Calu3 (cell line): ENCODE measurements at regions not wholly inside any gene's neighbourhood (a gene's known extent, or its start where the extent isn't known, plus 50 kb on each side); places are given as distances from the start of the nearest gene placed in this dataset.

Experiments
- BruUV-seq: library from RNA; stranded (reverse); fragments of 400-500 nt; replicated peaks from 2 replicates; lab custom pipeline; 2021; lab: Mats Ljungman, UMichigan
- CTCF ChIA-PET: fragments of 300-600 bp; sonication (Branson Sonifier 250); formaldehyde crosslinking; loops from one replicate; lab custom pipeline; 2022; ENCODE audit warnings: antibody characterized with exemption; lab: Charles Lee
- DNase-seq: peaks from one replicate; pipeline ENCODE4 v3.0.0; 2022
- H3K27ac Mint-ChIP-seq: one replicate; pipeline ENCODE4 v1.8.0; 2022; ENCODE audit warnings: mixed read lengths; ENCODE audit not compliant: unreplicated experiment
- H3K27me3 Mint-ChIP-seq: one replicate; pipeline ENCODE4 v1.8.0; 2022; ENCODE audit warnings: mixed read lengths; ENCODE audit not compliant: unreplicated experiment
- H3K36me3 Mint-ChIP-seq: one replicate; pipeline ENCODE4 v1.8.0; 2022; ENCODE audit warnings: mild to moderate bottlenecking, moderate library complexity, mixed read lengths; ENCODE audit not compliant: insufficient read depth, unreplicated experiment
- H3K4me1 Mint-ChIP-seq: one replicate; pipeline ENCODE4 v1.8.0; 2022; ENCODE audit warnings: mild to moderate bottlenecking, low read depth, mixed read lengths; ENCODE audit not compliant: unreplicated experiment
- H3K4me3 Mint-ChIP-seq: one replicate; pipeline ENCODE4 v1.8.0; 2022; ENCODE audit warnings: mild to moderate bottlenecking, low read depth, moderate library complexity, mixed read lengths; ENCODE audit not compliant: unreplicated experiment
- H3K9me3 Mint-ChIP-seq: one replicate; pipeline ENCODE4 v1.8.0; 2022; ENCODE audit warnings: low read depth, mixed read lengths; ENCODE audit not compliant: unreplicated experiment
- intact Hi-C: fragments of 100-400 bp; cut with micrococcal nuclease; formaldehyde crosslinking; loops from one replicate; pipeline ENCODE4 v1.10.0; 2022; ENCODE audit not compliant: unreplicated experiment
- TF ChIP-seq, protein P1 (sequence below): fragments of 200-600 bp; IDR thresholded peaks from one replicate; pipeline ENCODE4 v1.8.0; 2022; ENCODE audit warnings: antibody characterized with exemption; ENCODE audit not compliant: unreplicated experiment

DNA sequence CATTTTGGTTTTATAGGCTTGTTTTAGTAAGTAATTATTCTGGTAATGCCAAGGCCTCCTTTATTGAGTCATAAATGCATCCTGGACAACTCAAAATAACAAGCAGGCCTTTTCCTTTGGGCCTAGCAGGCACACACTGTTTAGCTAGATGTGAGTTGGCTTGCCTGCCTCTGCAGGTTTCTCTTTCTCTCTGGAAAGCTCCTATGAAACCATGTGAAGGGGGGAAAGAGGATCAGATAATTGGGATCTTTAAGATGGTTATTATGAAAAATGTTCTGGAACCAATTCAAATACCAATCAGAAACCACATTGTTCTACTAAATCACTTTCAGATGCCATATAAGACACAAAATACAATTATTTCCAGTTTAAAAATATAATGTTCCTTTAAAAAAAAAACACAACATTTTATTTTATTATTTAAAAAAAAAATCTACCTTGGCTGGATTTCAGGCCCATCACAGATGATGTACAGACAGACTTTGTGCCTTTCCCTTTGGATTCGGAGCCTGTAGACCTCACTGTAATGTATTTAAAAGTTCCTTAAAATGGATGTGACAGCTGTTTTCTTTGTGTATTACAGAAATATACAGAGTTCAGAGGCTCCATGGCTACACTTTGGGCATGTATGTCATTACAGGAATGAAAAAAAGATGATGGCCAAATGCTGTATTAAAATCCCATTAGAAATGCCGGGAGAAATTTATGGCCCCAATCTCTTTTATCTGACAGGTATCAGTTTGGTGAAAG lies 80.2 kb downstream of the NTMT2 start:
- Mint-ChIP-seq H3K36me3 (no peaks in the 10 kb centered on the region), H3K4me3 (no peak overlapping the region), H3K9me3 (no peaks in the 10 kb centered on the region), H3K27ac (no peak overlapping the region), H3K4me1 (no peaks in the 10 kb centered on the region), H3K27me3 (no peaks in the 10 kb centered on the region)
- no TSS peak for BruUV-seq
- TF ChIP-seq, protein P1, sequence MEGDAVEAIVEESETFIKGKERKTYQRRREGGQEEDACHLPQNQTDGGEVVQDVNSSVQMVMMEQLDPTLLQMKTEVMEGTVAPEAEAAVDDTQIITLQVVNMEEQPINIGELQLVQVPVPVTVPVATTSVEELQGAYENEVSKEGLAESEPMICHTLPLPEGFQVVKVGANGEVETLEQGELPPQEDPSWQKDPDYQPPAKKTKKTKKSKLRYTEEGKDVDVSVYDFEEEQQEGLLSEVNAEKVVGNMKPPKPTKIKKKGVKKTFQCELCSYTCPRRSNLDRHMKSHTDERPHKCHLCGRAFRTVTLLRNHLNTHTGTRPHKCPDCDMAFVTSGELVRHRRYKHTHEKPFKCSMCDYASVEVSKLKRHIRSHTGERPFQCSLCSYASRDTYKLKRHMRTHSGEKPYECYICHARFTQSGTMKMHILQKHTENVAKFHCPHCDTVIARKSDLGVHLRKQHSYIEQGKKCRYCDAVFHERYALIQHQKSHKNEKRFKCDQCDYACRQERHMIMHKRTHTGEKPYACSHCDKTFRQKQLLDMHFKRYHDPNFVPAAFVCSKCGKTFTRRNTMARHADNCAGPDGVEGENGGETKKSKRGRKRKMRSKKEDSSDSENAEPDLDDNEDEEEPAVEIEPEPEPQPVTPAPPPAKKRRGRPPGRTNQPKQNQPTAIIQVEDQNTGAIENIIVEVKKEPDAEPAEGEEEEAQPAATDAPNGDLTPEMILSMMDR, result no peak
- DNase-seq, result no peak
- intact Hi-C loops, result loop anchor here (5.0 kb wide), 1 partner anchor 129 kb away; no protein-coding TSS in a partner anchor
- CTCF ChIA-PET, result no interaction called here

DNA sequence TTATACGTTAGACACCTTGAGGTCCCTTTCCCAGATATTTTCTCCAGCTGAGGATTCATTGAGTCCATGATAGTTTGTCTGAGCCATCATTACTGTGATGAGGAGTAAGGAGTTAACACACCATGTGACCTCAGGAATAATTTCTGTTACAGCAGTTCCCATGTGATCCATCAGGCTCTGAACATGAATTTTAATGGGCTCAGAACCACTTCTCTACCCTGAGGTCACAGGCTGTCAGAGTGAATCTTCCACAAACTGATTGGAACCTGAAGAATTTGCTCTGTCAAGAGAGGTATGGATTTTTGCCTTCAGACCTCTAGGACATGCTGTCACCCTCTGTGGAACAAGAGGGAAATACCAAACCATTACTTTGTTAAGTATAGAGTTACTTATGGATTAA lies 81.0 kb downstream of the NTMT2 start:
- no peaks in the 10 kb centered on the region for H3K9me3 Mint-ChIP-seq
- no peaks in the 10 kb centered on the region for H3K36me3 Mint-ChIP-seq
- TF ChIP-seq, protein P1, result no peak
- H3K27ac Mint-ChIP-seq, result no peak overlapping the region
- BruUV-seq, result no TSS peak
- no peak for DNase-seq
- intact Hi-C loops, result loop anchor here (5.0 kb wide), 1 partner anchor 129 kb away; no protein-coding TSS in a partner anchor
- H3K27me3 Mint-ChIP-seq, result no peaks in the 10 kb centered on the region
- no peak overlapping the region for H3K4me3 Mint-ChIP-seq
- CTCF ChIA-PET, result no interaction called here
- H3K4me1 Mint-ChIP-seq, result no peaks in the 10 kb centered on the region

DNA sequence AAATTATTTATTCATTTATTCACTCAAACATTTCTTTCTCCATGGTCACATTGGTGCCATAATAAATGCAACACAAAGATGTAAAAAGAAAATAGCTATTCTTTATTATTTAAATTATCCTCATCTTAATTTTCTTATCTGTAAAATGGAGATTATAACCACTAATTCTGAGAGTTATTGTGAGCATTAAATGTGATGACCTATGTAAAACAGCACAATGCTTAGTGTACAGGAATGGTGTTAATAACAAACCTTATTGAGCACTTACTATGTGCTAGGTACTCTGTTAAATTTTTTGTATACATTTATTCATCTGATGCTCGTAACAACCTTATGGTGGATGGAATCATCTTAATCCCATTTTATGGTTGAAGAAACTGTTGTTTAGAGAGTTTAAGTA lies 84.6 kb downstream of the NTMT2 start:
- no peaks in the 10 kb centered on the region for H3K27me3 Mint-ChIP-seq
- intact Hi-C loops, result no loop called here
- no TSS peak for BruUV-seq
- DNase-seq, result no peak
- no peaks in the 10 kb centered on the region for H3K9me3 Mint-ChIP-seq
- H3K27ac Mint-ChIP-seq, result no peak overlapping the region
- H3K4me1 Mint-ChIP-seq, result no peaks in the 10 kb centered on the region
- CTCF ChIA-PET, result no interaction called here
- TF ChIP-seq, protein P1, result no peak
- no peaks in the 10 kb centered on the region for H3K36me3 Mint-ChIP-seq
- H3K4me3 Mint-ChIP-seq, result no peak overlapping the region

DNA sequence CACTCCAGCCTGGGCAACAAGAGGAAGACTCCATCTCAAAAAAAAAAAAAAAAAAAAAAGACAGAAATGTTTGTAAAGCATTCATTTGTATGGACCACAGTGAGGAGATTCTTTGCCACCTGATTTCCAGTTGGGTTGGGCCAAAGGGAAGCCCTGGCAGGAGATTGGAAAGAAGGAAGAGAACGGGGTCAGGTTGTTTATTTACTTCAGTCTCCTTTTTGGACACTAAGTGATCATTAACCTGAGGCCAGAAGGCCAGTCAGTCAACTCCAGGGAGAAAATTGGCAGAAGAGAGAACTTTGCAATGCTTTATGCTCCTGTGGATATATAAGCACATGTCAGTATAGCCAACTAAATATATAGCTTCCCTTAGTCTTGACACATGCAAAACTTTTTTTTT lies 85.9 kb downstream of the NTMT2 start:
- no peak overlapping the region for H3K4me3 Mint-ChIP-seq
- intact Hi-C loops, result no loop called here
- H3K36me3 Mint-ChIP-seq, result no peaks in the 10 kb centered on the region
- TF ChIP-seq, protein P1, result no peak
- CTCF ChIA-PET, result interaction anchor here (0.6 to 0.7 kb wide), 2 partner anchors 48 to 183 kb away, joined by 3 to 4 read pairs; no protein-coding TSS in a partner anchor
- no TSS peak for BruUV-seq
- no peaks in the 10 kb centered on the region for H3K4me1 Mint-ChIP-seq
- no peaks in the 10 kb centered on the region for H3K9me3 Mint-ChIP-seq
- DNase-seq, result no peak
- H3K27me3 Mint-ChIP-seq, result no peaks in the 10 kb centered on the region
- H3K27ac Mint-ChIP-seq, result no peak overlapping the region
